GDM1 (cell line): ENCODE measurements at regions not wholly inside any gene's neighbourhood (a gene's known extent, or its start where the extent isn't known, plus 50 kb on each side); places are given as distances from the start of the nearest gene placed in this dataset.

Experiments used
- DNase-seq: peaks from one replicate; lab custom pipeline; 2025; lab: John Stamatoyannopoulos, UW

- DNase-seq: no peak
Measured at GRCh38 chr4:123807866-123808265, 411.3 kb downstream of the SPRY1 start.

DNA sequence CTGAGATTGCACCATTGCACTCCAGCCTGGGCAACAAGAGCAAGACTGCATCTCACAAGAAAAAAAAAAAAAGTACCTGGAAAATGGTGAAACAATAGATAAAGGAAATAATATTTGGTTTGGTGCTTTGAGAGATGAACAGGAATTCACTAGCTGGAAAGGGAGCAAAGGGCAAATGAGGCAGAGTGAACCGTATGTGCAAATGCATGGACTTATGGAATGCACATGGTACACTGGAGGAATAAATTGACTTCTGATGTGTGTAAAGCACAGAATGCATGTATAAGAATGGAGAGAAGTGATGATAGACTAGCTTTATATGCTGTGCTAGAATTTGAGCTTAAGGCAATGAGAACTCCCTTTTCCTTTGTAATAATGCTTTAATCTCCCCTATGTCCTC lies 413.3 kb downstream of the SPRY1 start:
- DNase-seq: no peak

DNA sequence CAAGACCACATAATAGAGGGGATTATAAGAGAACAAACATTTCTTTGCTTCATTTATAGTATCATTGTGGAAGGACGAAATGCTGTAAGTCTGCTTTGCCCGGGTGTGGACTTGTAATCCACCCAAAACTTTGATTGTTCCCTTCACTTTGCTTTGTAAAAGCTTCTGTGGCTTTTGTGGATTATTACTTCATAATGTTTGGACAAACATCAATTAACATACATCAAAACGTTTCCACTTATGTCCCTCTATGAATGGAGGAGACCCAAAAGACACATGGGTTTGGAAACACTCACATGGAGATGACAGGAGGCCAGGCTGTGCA lies 415.4 kb downstream of the SPRY1 start:
- DNase-seq: no peak

DNA sequence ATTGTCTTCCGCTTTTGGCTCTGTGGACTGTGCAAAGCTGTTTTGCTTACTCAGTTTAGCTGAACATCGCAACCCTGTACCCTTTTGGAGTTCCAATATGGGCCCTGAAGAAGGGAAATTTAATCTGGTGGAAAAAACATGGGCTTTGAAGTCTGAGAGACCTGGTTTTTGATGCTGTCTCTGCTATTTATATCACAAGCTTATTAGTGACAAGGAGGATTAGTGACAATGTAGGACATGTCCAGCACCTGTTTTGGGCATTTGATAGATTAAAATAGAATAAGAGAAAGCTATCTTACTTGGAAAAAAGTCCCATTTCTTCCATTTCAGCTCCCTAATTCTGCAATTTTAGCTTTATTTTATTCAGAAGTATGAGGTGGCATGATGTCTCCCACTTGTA lies 417.3 kb downstream of the SPRY1 start:
- DNase-seq: no peak

DNA sequence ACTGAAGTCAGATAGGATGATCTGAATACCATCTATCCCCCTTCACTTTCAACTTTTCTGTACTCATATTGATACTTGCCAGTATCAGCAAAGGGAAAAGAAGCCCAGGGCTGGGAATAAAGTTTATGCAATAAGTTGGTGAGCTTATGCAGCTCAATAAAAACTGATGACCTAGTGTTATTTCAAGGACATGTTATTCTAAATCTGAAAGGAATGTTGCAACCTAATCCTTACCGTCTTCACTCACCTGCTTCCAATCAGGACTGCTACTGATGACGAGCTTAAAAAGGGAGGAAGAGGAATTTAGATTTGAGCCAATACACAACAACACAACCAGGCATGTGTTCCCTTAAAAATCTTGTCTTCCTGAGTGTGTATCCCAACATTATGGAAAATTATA lies 419.9 kb downstream of the SPRY1 start:
- no peak for DNase-seq

- DNase-seq: no peak
Measured at GRCh38 chr4:123817025-123817688, 420.6 kb downstream of the SPRY1 start.

- no peak for DNase-seq
Measured at GRCh38 chr4:123819362-123820035, 422.9 kb downstream of the SPRY1 start.

- no peak for DNase-seq
Measured at GRCh38 chr4:123821861-123822260, 425.3 kb downstream of the SPRY1 start.

GRCh38 chr4:123822353-123822752 lies 425.8 kb downstream of the SPRY1 start:
- no peak for DNase-seq

- no peak for DNase-seq
Measured at GRCh38 chr4:123823244-123823643, 426.6 kb downstream of the SPRY1 start.

GRCh38 chr4:123824524-123824923 lies 427.9 kb downstream of the SPRY1 start:
- no peak for DNase-seq

GRCh38 chr4:123825596-123826291 lies 429.1 kb downstream of the SPRY1 start:
- DNase-seq: no peak

DNA sequence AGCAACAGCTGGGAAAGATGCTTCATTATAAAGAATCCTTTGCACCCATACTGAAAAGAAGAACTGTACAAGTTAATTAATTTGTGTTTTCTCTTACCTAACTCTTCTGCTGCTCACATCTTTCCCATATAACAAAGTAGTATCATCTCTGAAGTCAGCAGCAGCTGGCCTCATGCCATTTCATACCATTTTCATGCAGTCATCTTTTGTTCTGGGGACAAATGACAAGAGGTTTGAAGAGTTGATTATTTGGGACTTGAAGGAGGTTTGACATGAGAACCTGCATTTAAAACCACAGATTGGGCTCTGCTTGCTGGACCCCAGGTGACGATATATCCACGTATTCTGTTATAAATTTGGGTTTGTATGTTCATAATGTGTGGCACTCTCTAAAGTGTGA lies 430.3 kb downstream of the SPRY1 start:
- DNase-seq: no peak

GRCh38 chr4:123827511-123827910 lies 430.9 kb downstream of the SPRY1 start:
- DNase-seq: no peak

DNA sequence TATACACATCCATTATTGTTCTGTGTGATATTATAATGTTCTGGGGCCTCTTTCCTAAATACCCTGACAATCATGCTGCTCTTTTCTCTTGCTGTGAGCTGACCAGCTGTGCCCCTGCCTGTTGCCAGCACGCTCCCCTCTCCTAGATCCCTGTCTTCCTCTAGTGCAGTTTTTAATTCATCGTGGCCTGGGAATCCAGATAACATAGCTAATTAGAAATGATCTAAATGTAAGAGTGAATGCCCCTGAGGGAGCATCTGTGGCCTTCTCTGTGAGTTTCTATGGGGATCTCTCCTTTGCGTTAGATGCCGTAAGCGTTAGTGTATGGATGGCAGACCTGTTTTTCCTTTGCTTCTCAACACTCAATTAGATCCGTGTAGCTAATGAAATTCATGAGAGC lies 434.3 kb downstream of the SPRY1 start:
- no peak for DNase-seq

DNA sequence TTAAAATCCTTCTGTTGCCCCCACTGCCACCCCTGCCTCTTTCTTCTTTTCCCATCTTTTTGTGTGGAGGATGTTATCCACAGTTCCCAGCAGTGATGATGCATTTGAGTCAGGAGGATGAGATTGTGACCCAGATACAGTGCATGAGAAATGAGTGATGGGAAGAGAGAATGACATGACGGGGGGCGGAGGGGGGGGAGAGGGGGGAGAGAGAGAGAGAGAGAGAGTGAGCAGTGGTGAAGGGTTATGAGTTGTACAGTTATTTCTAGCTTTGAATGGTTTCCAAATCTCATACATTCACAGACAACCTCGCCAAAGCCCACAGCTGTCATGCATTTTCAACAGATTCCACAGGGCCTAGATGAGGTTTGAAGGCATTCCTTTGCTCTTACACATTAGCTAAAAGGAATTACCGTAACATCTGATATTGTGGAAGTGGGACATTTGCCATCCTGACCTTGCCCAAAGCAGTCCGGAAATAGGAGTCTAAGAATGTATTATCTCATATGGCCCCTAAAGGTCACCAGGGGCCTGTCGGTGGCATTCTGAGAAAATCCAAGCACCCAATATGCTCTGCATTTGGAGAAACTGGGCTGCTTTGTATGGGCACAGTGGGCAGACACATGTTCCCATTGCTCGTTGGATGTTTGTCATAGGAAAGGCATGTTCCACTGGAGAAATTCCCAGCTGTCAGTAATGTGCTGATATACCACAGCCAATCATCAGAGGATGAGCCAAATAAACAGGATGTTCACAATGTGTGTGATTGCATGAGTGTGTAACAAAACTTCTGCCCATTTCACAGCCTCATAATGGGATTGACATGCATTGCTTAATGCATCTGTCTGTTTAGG lies 435.8 kb downstream of the SPRY1 start:
- DNase-seq: no peak

GRCh38 chr4:123833171-123833643 lies 436.6 kb downstream of the SPRY1 start:
- no peak for DNase-seq

GRCh38 chr4:123835831-123836590 lies 439.4 kb downstream of the SPRY1 start:
- no peak for DNase-seq

- DNase-seq: no peak
Measured at GRCh38 chr4:123836851-123837595, 440.4 kb downstream of the SPRY1 start.

GRCh38 chr4:123838474-123838873 lies 441.9 kb downstream of the SPRY1 start:
- no peak for DNase-seq

DNA sequence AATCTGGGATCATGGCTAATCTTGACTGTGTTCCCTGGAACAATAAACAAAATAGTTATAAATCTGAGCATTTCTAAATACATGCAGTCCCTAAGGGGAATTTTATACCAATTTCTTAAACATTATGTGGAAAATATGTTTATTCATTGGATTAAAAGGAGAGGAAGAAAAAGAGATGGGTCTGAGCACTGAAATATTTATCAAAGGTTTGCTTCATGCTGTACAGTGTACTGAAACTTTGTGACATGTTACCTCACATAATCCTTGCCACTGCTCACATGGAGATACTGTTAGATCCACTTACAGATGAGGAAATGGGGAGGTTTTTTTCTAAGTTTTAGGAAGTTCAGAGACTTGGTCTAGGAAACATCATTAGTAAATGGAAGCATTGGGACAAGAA lies 443.6 kb downstream of the SPRY1 start:
- DNase-seq: no peak
